OCI-LY1 (cell line): ENCODE measurements at regions not wholly inside any gene's neighbourhood (a gene's known extent, or its start where the extent isn't known, plus 50 kb on each side); places are given as distances from the start of the nearest gene placed in this dataset.
"Not testable (repeated sequence)": the region's sequence is repeated elsewhere in the genome, so short reads cannot be mapped to it uniquely, and the experiment has no call there.

Experiments used
- CTCF ChIP-seq: fragments of 200-600 bp; sonication (generic), shearing (Covaris generic); IDR thresholded peaks from 2 replicates; pipeline ENCODE4 v1.5.1; 2017; ENCODE audit warnings: mild to moderate bottlenecking, antibody characterized with exemption, low read length, moderate library complexity, mixed read lengths
- EZH2 ChIP-seq: fragments of 200-600 bp; sonication (generic), shearing (Covaris generic); IDR thresholded peaks from 2 replicates; pipeline ENCODE4 v1.8.0; 2017; ENCODE audit warnings: borderline replicate concordance, mixed run types, mild to moderate bottlenecking, antibody characterized with exemption, low read length, moderate library complexity, mixed read lengths

GRCh38 chr6:58193209-58193608, 875.8 kb downstream of the PRIM2 start:
- TF ChIP-seq EZH2, CTCF: not testable (repeated sequence)
